ENCODE measurements at regions not wholly inside any gene's neighbourhood (a gene's known extent, or its start where the extent isn't known, plus 50 kb on each side); places are given as distances from the start of the nearest gene placed in this dataset.
A peak's percentile ranks its signal among the peaks of the same experiment; 100 is the strongest.

DNA sequence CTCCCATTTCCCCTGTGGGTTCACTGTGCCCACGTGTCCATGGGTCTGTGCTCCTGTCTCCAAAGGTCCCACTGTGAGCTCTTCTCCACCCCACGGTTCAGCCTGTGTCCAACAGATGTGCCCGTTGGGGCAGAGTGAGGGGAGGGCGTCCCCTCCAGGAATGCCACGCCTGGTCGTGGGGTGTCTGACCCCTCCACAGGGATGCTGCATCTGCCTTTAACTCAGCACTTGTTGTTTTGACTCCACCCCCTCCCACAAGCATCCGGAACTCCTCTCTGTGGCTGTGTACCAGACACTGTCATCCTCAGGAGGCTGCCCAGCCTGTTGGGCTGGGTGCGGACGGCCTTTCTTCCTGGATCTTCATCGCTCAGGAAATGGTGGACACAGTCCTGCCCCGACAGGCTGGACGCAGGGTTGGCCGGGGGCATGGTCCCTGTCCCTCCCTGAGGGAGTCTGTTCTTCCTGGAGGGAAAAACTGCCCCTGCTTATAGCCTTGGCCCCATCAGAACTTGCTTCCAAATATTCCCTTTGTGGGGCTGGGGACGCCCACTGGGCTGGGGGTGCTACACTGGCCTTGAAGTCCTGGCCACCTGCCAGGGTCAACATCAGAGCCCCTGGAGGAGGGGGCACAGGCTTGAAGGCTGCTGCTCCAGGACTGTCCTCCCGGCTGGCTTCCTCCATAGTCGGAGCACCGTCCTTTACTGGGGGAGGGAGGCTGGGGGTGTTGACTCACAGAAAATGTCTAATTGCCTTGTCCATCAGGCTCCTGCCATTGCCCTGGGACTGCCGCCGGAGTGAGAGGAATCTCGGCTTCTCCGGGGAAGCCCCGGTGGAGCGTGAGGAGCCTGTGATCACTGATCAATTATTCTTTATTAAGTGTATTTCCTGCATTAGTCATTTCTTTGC lies 182.0 kb upstream of the C1orf174 start:
- Mint-ChIP-seq H3K4me3 (no peak overlapping the region), H3K4me1 (no peaks in the 10 kb centered on the region), H3K9me3 (ENCODE audit: low read depth) (no peaks in the 10 kb centered on the region), H3K27ac (no peak overlapping the region), H3K27me3 (peaks cover 5% of the 10 kb centered on the region), H3K36me3 (ENCODE audit: low read depth) (no peaks in the 10 kb centered on the region)
- ChIA-PET POLR2A (no interaction called here), CTCF (interaction anchor here (0.5 kb wide), 1 partner anchor 611 kb away, joined by 4 read pairs; no protein-coding TSS in a partner anchor)
- intact Hi-C loops (cut with DNase I, micrococcal nuclease) = no loop called here
- ATAC-seq (no peak), DNase-seq (no peak)

DNA sequence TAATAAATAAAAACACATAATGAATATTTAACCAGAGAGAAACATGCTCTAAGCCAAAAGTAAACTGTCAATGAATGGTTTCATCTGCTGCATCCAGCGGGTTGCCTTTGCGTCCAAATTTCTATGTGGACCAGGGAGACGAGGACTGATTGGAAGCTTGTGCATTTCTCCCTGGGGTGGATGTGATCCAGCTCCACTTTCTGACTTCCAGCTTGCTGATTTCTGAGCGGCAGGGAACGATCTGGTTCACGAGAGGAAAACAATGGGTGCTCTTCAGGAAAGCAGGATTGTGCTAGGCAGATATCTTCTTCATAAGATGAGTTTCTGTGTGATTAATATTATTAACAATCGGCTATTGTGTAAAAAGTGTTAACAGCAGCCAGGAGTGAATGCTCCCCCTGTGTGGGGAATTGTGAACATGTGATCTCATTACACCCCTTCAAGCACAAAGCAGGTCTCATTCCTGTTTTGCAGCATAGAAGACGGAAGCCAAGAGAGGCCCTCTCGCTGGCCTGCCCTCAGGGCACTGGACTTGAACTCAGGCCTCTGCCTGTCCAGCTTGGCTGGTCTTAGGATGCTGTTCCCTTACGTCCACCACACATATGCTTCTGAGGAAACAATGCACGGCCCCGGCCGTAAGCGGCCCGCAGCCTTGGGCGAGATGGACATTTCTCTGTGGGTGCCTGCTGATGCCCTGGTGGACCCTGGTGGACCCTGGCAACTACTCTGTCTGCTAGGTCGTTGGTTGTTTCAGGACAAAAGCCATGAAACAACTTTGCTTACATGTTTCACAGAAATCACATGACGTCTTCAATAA lies 183.4 kb upstream of the C1orf174 start:
- intact Hi-C loops (cut with DNase I, micrococcal nuclease) = no loop called here
- DNase-seq = no peak
- Mint-ChIP-seq H3K27me3 (peaks cover 5% of the 10 kb centered on the region), H3K36me3 (ENCODE audit: low read depth) (no peaks in the 10 kb centered on the region), H3K4me1 (no peaks in the 10 kb centered on the region), H3K27ac (no peak overlapping the region), H3K4me3 (no peak overlapping the region), H3K9me3 (ENCODE audit: low read depth) (no peaks in the 10 kb centered on the region)
- CTCF ChIA-PET = no interaction called here
- POLR2A ChIA-PET = no interaction called here
- ATAC-seq = no peak

DNA sequence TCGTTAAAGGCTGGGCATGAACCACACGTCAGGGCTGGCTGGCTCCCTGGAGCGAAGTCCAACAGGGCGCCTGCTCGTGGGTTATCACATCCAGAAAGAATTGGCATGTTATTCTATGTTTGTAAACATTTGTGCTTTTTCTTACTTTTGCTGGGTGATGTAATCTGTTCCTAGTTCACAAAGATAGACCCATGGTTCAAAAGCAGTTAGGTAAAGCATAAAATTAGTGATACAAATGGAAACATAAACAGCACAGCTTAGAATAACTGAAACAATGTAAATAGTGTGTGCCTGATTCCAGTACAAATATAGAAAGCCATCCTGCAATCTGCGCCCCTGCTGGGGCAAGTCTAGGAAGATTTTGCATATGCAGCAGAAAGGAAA lies 184.0 kb upstream of the C1orf174 start:
- DNase-seq = no peak
- intact Hi-C loops (cut with DNase I, micrococcal nuclease) = no loop called here
- Mint-ChIP-seq H3K9me3 (ENCODE audit: low read depth) (no peaks in the 10 kb centered on the region), H3K27me3 (peaks cover 5% of the 10 kb centered on the region), H3K4me1 (no peaks in the 10 kb centered on the region), H3K27ac (no peak overlapping the region), H3K36me3 (ENCODE audit: low read depth) (no peaks in the 10 kb centered on the region), H3K4me3 (no peak overlapping the region)
- ChIA-PET POLR2A (no interaction called here), CTCF (interaction anchor here (0.6 kb wide), 1 partner anchor 850 kb away, joined by 3 read pairs; no protein-coding TSS in a partner anchor)
- no peak for ATAC-seq

DNA sequence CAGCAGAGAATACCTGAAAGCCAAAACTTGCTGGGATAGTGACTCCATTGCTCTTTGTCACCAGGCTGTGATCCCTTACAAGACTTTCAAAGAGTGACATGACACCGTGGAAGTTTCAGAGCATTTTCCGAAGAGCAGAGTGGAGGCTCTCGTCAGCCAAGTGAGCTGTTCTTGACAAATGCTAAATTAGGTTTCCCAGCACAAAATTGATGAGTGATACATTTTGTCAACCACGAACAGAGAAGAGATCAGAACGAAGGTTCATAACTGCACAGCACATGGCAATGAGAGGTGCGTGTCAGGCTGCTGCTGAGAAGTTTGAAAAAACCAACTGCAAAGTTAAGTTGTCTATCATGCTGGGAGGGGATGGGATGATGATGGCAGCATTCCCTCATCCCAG lies 184.4 kb upstream of the C1orf174 start:
- POLR2A ChIA-PET = no interaction called here
- intact Hi-C loops (cut with DNase I, micrococcal nuclease) = no loop called here
- no peaks in the 10 kb centered on the region for H3K36me3 Mint-ChIP-seq (ENCODE audit: low read depth)

DNA sequence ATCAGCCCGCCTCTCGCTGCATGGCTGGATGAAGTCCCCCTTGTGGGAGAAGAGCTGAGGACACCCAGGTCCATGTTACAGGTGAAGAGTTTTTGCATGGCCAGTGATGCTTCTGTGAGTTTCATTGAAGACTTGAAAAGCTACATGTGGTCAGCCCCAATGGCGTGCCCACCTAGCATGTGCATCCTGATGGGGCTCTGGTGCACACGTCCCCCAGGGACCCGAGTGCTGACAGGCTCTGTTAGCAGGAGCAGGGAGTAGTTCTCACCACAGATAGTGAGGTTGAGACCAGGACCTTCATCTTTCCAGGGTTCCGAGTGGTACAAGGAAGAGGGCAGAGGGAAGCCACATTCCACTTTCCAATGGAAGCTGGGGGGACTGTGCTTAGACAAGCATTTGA lies 184.8 kb upstream of the C1orf174 start:
- Mint-ChIP-seq H3K9me3 (ENCODE audit: low read depth) (no peaks in the 10 kb centered on the region), H3K36me3 (ENCODE audit: low read depth) (no peaks in the 10 kb centered on the region), H3K27me3 (peaks cover 5% of the 10 kb centered on the region), H3K4me1 (no peaks in the 10 kb centered on the region), H3K4me3 (no peak overlapping the region), H3K27ac (no peak overlapping the region)
- DNase-seq (no peak), ATAC-seq (no peak)
- CTCF ChIA-PET = interaction anchor here (0.6 kb wide), 1 partner anchor 851 kb away, joined by 3 read pairs; no protein-coding TSS in a partner anchor
- POLR2A ChIA-PET = no interaction called here
- intact Hi-C loops (cut with DNase I, micrococcal nuclease) = no loop called here

More for the DNA sequence above, 184.4 kb upstream of the C1orf174 start:
- Mint-ChIP-seq H3K4me1 (no peaks in the 10 kb centered on the region), H3K27ac (no peak overlapping the region), H3K9me3 (ENCODE audit: low read depth) (no peaks in the 10 kb centered on the region), H3K4me3 (no peak overlapping the region), H3K27me3 (peaks cover 5% of the 10 kb centered on the region)
- no peak for ATAC-seq
- CTCF ChIA-PET = interaction anchor here (0.6 kb wide), 1 partner anchor 850 kb away, joined by 3 read pairs; no protein-coding TSS in a partner anchor
- DNase-seq = no peak

DNA sequence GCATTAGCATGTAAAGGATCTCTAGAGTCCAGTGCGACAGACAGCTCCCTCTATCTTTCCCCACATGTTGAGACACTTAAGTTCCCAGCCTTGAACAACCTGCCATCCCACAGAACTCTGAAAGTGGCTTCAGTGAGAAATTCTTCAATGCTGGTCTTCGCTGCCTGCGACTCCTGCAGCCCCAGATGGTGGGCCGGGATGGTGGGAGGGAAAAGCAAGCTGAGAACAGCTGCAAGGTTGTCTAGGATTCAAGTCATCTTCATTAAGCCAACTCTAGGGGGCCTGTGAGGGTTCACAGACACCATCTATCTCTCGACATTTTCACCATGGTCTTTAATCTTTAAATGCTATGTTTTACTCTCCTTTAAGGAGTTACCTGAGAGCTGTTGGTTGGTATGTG lies 185.5 kb upstream of the C1orf174 start:
- no peaks in the 10 kb centered on the region for H3K36me3 Mint-ChIP-seq (ENCODE audit: low read depth)
- H3K4me1 Mint-ChIP-seq = no peaks in the 10 kb centered on the region
- no peak overlapping the region for H3K4me3 Mint-ChIP-seq
- intact Hi-C loops (cut with DNase I, micrococcal nuclease) = no loop called here
- H3K27ac Mint-ChIP-seq = no peak overlapping the region
- no peak for DNase-seq
- ChIA-PET POLR2A (no interaction called here), CTCF (no interaction called here)
- H3K9me3 Mint-ChIP-seq (ENCODE audit: low read depth) = no peaks in the 10 kb centered on the region
- H3K27me3 Mint-ChIP-seq = peaks cover 4% of the 10 kb centered on the region
- ATAC-seq = no peak

DNA sequence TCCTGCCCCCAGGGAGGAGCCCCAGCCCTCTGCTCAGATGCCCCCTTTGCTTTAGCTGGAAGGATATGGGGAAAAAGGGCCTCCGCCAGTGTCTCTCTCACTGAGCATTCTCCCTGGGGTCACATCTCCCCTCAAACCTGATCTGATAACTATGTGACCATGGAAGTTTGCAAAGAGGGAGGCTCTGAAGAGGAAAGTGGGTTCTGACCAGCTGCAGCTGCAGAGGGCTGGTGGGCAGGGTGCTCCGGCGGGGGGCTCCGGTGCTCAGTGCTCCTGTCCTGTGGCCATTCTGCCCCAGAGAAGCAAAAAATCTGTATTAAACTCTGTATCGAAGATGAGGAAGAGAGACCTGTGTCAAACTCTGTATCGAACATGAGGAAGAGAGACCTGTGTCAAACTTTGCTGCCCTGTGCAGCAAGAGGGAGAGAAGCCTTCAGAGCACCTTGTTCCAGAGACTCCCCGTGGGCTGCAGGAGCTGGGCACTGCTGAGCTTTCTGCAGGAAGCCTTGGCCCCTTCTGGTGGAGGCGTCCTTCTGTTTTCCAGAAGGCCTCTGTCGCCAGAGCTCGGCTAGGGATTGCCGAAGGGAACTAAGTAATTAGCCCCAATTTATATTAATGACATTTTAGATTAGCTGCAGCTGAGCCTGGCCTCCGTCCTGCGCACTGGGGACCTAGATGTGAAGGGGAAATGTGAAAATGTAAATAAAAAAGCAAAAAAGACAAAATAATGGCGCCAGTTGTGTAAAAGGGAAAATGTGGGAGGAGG lies 186.2 kb upstream of the C1orf174 start:
- peaks cover 4% of the 10 kb centered on the region for H3K27me3 Mint-ChIP-seq
- DNase-seq (no peak), ATAC-seq (no peak)
- ChIA-PET CTCF (no interaction called here), POLR2A (no interaction called here)
- no peaks in the 10 kb centered on the region for H3K9me3 Mint-ChIP-seq (ENCODE audit: low read depth)
- H3K4me3 Mint-ChIP-seq = no peak overlapping the region
- intact Hi-C loops (cut with DNase I, micrococcal nuclease) = no loop called here
- no peak overlapping the region for H3K27ac Mint-ChIP-seq
- no peaks in the 10 kb centered on the region for H3K4me1 Mint-ChIP-seq
- H3K36me3 Mint-ChIP-seq (ENCODE audit: low read depth) = no peaks in the 10 kb centered on the region

DNA sequence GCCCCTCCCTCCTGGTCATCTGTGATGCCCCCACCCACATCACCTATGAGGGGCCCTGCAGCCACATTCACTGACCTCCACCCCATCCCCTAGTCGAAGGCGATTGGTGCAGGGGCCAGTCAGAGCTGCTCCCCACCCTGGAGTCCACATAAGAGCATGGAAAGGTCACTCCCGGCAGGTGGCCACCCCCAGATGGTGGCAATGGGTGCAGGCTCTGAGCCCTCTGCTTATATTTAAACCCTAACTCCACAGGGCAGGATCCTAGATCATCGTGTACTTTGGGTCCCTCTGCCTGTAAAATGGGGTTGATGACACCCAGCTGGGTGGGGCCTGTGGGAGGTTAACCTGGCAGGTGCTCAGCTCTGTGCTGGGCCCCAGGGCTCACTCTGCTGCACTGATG lies 186.8 kb upstream of the C1orf174 start:
- H3K4me1 Mint-ChIP-seq = no peaks in the 10 kb centered on the region
- intact Hi-C loops (cut with DNase I, micrococcal nuclease) = no loop called here
- peaks cover 2% of the 10 kb centered on the region for H3K9me3 Mint-ChIP-seq (ENCODE audit: low read depth)
- H3K27me3 Mint-ChIP-seq = peaks cover 4% of the 10 kb centered on the region
- POLR2A ChIA-PET = no interaction called here
- no peak overlapping the region for H3K27ac Mint-ChIP-seq
- H3K36me3 Mint-ChIP-seq (ENCODE audit: low read depth) = no peaks in the 10 kb centered on the region
- DNase-seq (no peak), ATAC-seq (no peak)
- CTCF ChIA-PET = no interaction called here
- H3K4me3 Mint-ChIP-seq = no peak overlapping the region

DNA sequence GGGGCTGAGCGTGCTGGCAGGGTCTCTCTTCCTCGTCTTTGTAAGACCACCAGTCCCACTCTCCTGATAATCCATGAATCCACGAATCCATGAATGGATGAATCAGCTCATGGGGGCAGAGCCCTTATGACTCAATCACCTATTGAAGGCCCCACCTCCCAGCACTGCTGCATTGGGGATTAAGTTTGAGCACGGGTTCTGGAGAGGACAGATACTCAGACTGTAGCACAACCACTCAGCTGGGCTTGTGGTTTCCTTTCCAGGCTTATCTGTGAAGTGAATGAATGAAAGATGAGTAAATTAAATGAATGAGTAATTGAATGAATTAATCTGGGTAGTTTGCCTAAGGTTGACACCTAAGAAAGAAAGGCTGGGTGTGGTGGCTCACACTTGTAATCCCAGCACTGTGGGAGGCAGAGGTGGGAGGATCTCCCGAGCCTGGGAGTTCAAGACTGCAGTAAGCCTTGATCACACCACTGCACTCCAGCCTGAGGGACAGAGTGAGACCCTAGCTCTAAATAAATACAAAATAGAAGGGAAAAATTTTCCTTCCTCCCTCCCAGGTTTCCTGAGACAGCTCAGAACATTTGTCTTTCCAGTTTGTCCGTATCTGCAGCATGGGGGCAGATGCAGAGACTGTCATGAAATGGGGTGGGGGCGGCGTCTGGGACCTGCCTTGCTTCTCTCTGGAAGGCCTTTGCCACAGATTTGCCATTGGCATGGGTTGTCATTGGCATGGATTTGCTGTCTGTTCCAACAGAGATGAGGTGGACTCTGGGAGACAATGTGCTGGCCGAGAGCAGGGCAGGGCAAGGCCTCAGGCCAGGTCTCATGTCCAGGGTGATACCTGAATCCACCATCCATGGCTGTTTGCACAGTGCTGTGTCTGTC lies 187.7 kb upstream of the C1orf174 start:
- Mint-ChIP-seq H3K9me3 (ENCODE audit: low read depth) (peaks cover 4% of the 10 kb centered on the region), H3K4me1 (no peaks in the 10 kb centered on the region), H3K4me3 (no peak overlapping the region), H3K36me3 (ENCODE audit: low read depth) (no peaks in the 10 kb centered on the region), H3K27ac (no peak overlapping the region), H3K27me3 (peaks cover 4% of the 10 kb centered on the region)
- DNase-seq (peak; percentile 25), ATAC-seq (peak; percentile 74)
- ChIA-PET CTCF (interaction anchor here (0.7 kb wide), 1 partner anchor 9 kb away, joined by 3 read pairs; no protein-coding TSS in a partner anchor), POLR2A (no interaction called here)
- intact Hi-C loops (cut with DNase I, micrococcal nuclease) = no loop called here

DNA sequence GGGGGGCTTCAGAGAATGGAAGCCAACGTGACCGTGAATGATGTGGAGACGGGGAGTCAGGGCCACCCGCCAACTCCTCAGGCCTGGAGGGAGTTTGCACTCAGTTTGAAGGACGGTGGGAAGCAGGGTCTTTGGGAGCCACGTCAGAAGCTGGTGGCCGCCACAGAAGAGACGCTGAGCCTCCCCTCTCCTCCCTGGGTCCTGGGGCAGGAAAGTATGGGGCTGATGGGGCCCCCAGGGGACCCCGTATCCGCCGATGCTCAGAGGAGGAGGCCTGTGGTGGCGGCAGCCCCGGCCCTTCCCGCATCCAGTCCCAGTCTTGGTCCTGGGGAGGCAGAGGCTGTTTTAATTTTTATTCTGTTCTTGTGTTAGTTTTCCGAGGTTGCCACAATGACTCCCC lies 188.6 kb upstream of the C1orf174 start:
- intact Hi-C loops (cut with DNase I, micrococcal nuclease) = no loop called here
- POLR2A ChIA-PET = no interaction called here
- H3K27ac Mint-ChIP-seq = no peak overlapping the region
- no peaks in the 10 kb centered on the region for H3K36me3 Mint-ChIP-seq (ENCODE audit: low read depth)
- no peak overlapping the region for H3K4me3 Mint-ChIP-seq
- CTCF ChIA-PET = no interaction called here
- peaks cover 4% of the 10 kb centered on the region for H3K27me3 Mint-ChIP-seq
- peaks cover 6% of the 10 kb centered on the region for H3K9me3 Mint-ChIP-seq (ENCODE audit: low read depth)
- H3K4me1 Mint-ChIP-seq = no peaks in the 10 kb centered on the region
- ATAC-seq (no peak), DNase-seq (no peak)

All from activated CD4-positive, alpha-beta T cell treated with anti-CD3 and anti-CD28 coated beads for 36 hours (primary cell).